Neural cell (in vitro differentiated cells): ENCODE measurements at regions not wholly inside any gene's neighbourhood (a gene's known extent, or its start where the extent isn't known, plus 50 kb on each side); places are given as distances from the start of the nearest gene placed in this dataset.

Source experiments
- CTCF ChIP-seq: fragments of 450-650 bp; IDR thresholded peaks from 2 replicates; pipeline ENCODE4 v1.5.1; 2014; ENCODE audit warnings: antibody characterized with exemption, mild to moderate bottlenecking, moderate library complexity; ENCODE audit not compliant: poor library complexity, severe bottlenecking
- EP300 ChIP-seq: fragments of 450-650 bp; conservative IDR thresholded peaks from 2 replicates; pipeline ENCODE4 v1.6.1; 2014; ENCODE audit warnings: antibody characterized with exemption, mild to moderate bottlenecking, moderate library complexity; ENCODE audit not compliant: poor library complexity, severe bottlenecking
- POLR2AphosphoS5 ChIP-seq: IDR thresholded peaks from 2 replicates; pipeline ENCODE4 v1.6.1; 2012
- REST ChIP-seq: IDR thresholded peaks from 2 replicates; pipeline ENCODE4 v1.6.1; 2012; ENCODE audit warnings: borderline replicate concordance
- TAF1 ChIP-seq: IDR thresholded peaks from 2 replicates; pipeline ENCODE4 v1.6.1; 2012; ENCODE audit warnings: low read depth

GRCh38 chr4:147003956-147004809 lies 58.5 kb upstream of the TTC29 start:
- TF ChIP-seq CTCF: no peak
- TF ChIP-seq POLR2AphosphoS5: no peak
- TF ChIP-seq TAF1: no peak
- no peak for TF ChIP-seq REST
- TF ChIP-seq EP300: no peak
